ENCODE measurements at regions not wholly inside any gene's neighbourhood (a gene's known extent, or its start where the extent isn't known, plus 50 kb on each side); places are given as distances from the start of the nearest gene placed in this dataset.

- H3K4me2 ChIP-seq (ENCODE audit: low read length) = no peak overlapping the region
- H3K79me2 ChIP-seq (replicated peaks; ENCODE audit: insufficient read depth, low read length) = no peaks in the 10 kb centered on the region
- H3K9ac ChIP-seq (ENCODE audit: low read length) = no peak overlapping the region
- H2AFZ ChIP-seq (ENCODE audit: low read depth, low read length) = no peak overlapping the region
- TF ChIP-seq POLR2AphosphoS5 (IDR thresholded peaks at IDR 0.05) (no peak), REST (IDR thresholded peaks at IDR 0.05; ENCODE audit: borderline replicate concordance) (no peak), EZH2 (IDR thresholded peaks at IDR 0.05; ENCODE audit: borderline replicate concordance, insufficient read depth, low read length, poor library complexity, severe bottlenecking) (no peak), SMC3 (conservative IDR thresholded peaks at IDR 0.05; ENCODE audit: poor library complexity) (no peak), RAD21 (conservative IDR thresholded peaks at IDR 0.05) (no peak), EP300 (conservative IDR thresholded peaks at IDR 0.05; ENCODE audit: poor library complexity, severe bottlenecking) (no peak), TAF1 (IDR thresholded peaks at IDR 0.05; ENCODE audit: low read depth) (no peak), CTCF (IDR thresholded peaks at IDR 0.05; ENCODE audit: poor library complexity, severe bottlenecking) (no peak), MXI1 (conservative IDR thresholded peaks at IDR 0.05; ENCODE audit: poor library complexity, severe bottlenecking) (no peak)
- no peaks in the 10 kb centered on the region for H3K9me2 ChIP-seq (ENCODE audit: insufficient read depth, low read length)
- no peak overlapping the region for H3K27ac ChIP-seq (ENCODE audit: low read length)
- no peaks in the 10 kb centered on the region for H3K9me3 ChIP-seq (ENCODE audit: low read length)
- no peaks in the 10 kb centered on the region for H3K36me3 ChIP-seq (ENCODE audit: insufficient read depth, low read length)
- H4K20me1 ChIP-seq (ENCODE audit: insufficient read depth) = no peaks in the 10 kb centered on the region
- no peaks in the 10 kb centered on the region for H3F3A ChIP-seq (ENCODE audit: insufficient read depth, low read length, poor library complexity, severe bottlenecking)
- H3K4me3 ChIP-seq (ENCODE audit: low read length) = no peak overlapping the region
- H3K27me3 ChIP-seq (ENCODE audit: insufficient read depth, low read depth, low read length) = no peaks in the 10 kb centered on the region
Observed at GRCh38 chrX:39582976-39583375, 514.8 kb downstream of the BCOR start.

GRCh38 chrX:39585808-39586207 is 511.9 kb downstream of the BCOR start:
- no peak overlapping the region for H3K27ac ChIP-seq (ENCODE audit: low read length)
- H3K79me2 ChIP-seq (replicated peaks; ENCODE audit: insufficient read depth, low read length) = no peaks in the 10 kb centered on the region
- no peaks in the 10 kb centered on the region for H3K27me3 ChIP-seq (ENCODE audit: insufficient read depth, low read depth, low read length)
- H3K36me3 ChIP-seq (ENCODE audit: insufficient read depth, low read length) = no peaks in the 10 kb centered on the region
- no peak overlapping the region for H3K4me2 ChIP-seq (ENCODE audit: low read length)
- H3K9me3 ChIP-seq (ENCODE audit: low read length) = no peaks in the 10 kb centered on the region
- no peak overlapping the region for H2AFZ ChIP-seq (ENCODE audit: low read depth, low read length)
- no peak overlapping the region for H3K9ac ChIP-seq (ENCODE audit: low read length)
- H3K4me3 ChIP-seq (ENCODE audit: low read length) = no peak overlapping the region
- TF ChIP-seq CTCF (IDR thresholded peaks at IDR 0.05; ENCODE audit: poor library complexity, severe bottlenecking) = no peak
- no peak for TF ChIP-seq EP300 (conservative IDR thresholded peaks at IDR 0.05; ENCODE audit: poor library complexity, severe bottlenecking)
- no peak for TF ChIP-seq POLR2AphosphoS5 (IDR thresholded peaks at IDR 0.05)
- no peak for TF ChIP-seq EZH2 (IDR thresholded peaks at IDR 0.05; ENCODE audit: borderline replicate concordance, insufficient read depth, low read length, poor library complexity, severe bottlenecking)
- TF ChIP-seq SMC3 (conservative IDR thresholded peaks at IDR 0.05; ENCODE audit: poor library complexity) = no peak
- TF ChIP-seq REST (IDR thresholded peaks at IDR 0.05; ENCODE audit: borderline replicate concordance) = no peak
- TF ChIP-seq TAF1 (IDR thresholded peaks at IDR 0.05; ENCODE audit: low read depth) = no peak
- no peak for TF ChIP-seq RAD21 (conservative IDR thresholded peaks at IDR 0.05)
- TF ChIP-seq MXI1 (conservative IDR thresholded peaks at IDR 0.05; ENCODE audit: poor library complexity, severe bottlenecking) = no peak
- H3K9me2 ChIP-seq (ENCODE audit: insufficient read depth, low read length) = no peaks in the 10 kb centered on the region
- H3F3A ChIP-seq (ENCODE audit: insufficient read depth, low read length, poor library complexity, severe bottlenecking) = no peaks in the 10 kb centered on the region
- no peaks in the 10 kb centered on the region for H4K20me1 ChIP-seq (ENCODE audit: insufficient read depth)
